K562 (cell line): ENCODE measurements at regions not wholly inside any gene's neighbourhood (a gene's known extent, or its start where the extent isn't known, plus 50 kb on each side); places are given as distances from the start of the nearest gene placed in this dataset.

ENCODE experiments used
- ATAC-seq: fragments of 200-7000 bp; cut with Tn5 transposase; 3 replicates; pipeline ENCODE4 v1.9.1; 2020; ENCODE audit warnings: moderate library complexity
- BruUV-seq: library from RNA; stranded (reverse); fragments of 400-500 nt; replicated peaks from 2 replicates; lab custom pipeline; 2021; lab: Mats Ljungman, UMichigan
- CTCF ChIA-PET: fragments of 300-600 bp; formaldehyde crosslinking; extraction: SDS; loops from one replicate; lab custom pipeline; 2021; ENCODE audit warnings: low intra/inter-chr PET ratio; lab: Yijun Ruan, JAX
- POLR2A ChIA-PET: fragments of 300-600, 350-650 bp; sonication (Branson Sonifier 250); formaldehyde crosslinking; extraction: SDS; loops from one replicate; lab custom pipeline; 2021; ENCODE audit warnings: antibody characterized with exemption, inconsistent platforms; lab: Yijun Ruan, JAX
- DNase-seq, 4 experiments: peaks; one replicate each; pipeline versions ENCODE4 v3.0.0 to v3.0.0-alpha.2; 2011 to 2018; ENCODE audit warnings: low spot score in 3 of 4, mixed read lengths in 3 of 4; ENCODE audit errors: extremely low read depth in 1 of 4
- FAIRE-seq: peaks from 2 replicates; lab custom pipeline; 2011; peaks lifted over from hg19 to GRCh38; lab: Jason Lieb, UNC
- H2AFZ ChIP-seq: 2 replicates; pipeline ENCODE4 v1.6.0; 2011; ENCODE audit warnings: low read depth, low read length, control low read depth, inconsistent platforms
- H3K27ac ChIP-seq: fragments of 200-600 bp; 3 replicates; pipeline ENCODE4 v1.8.0; 2011; ENCODE audit warnings: low read depth, mild to moderate bottlenecking, control low read depth, inconsistent platforms, low read length, moderate library complexity, mixed read lengths; ENCODE audit errors: extremely low read depth
- H3K27me3 ChIP-seq, 2 experiments: fragments of 300-600 bp in 1 of 2; 2 replicates in 1 of 2; 3 replicates in 1 of 2; pipeline versions ENCODE4 v1.6.0 to v1.8.0; 2011; ENCODE audit warnings: inconsistent platforms in 2 of 2, low read length in 2 of 2, mild to moderate bottlenecking in 1 of 2, mixed read lengths in 1 of 2, moderate library complexity in 1 of 2; ENCODE audit not compliant: control insufficient read depth in 2 of 2, insufficient read depth in 2 of 2
- H3K36me3 ChIP-seq: fragments of 300-600 bp; 3 replicates; pipeline ENCODE4 v1.8.0; 2011; ENCODE audit warnings: mild to moderate bottlenecking, low read length, inconsistent platforms; ENCODE audit not compliant: control insufficient read depth, insufficient read depth
- H3K4me1 ChIP-seq, 2 experiments: fragments of 200-600 bp in 1 of 2; replicated peaks in 1 of 2; 2 replicates in 1 of 2; 3 replicates in 1 of 2; pipeline versions ENCODE4 v1.5.1 to v1.8.0; 2011; ENCODE audit warnings: inconsistent platforms in 2 of 2, low read length in 2 of 2, mild to moderate bottlenecking in 1 of 2, mixed read lengths in 1 of 2, moderate library complexity in 1 of 2; ENCODE audit not compliant: control insufficient read depth in 2 of 2, insufficient read depth in 2 of 2
- H3K4me2 ChIP-seq: 2 replicates; pipeline ENCODE4 v1.6.1; 2011; ENCODE audit warnings: low read length, control low read depth, inconsistent platforms, mixed read lengths; ENCODE audit not compliant: insufficient read depth
- H3K4me3 ChIP-seq: fragments of 200-600 bp; sonication (generic), shearing (Covaris generic); 2 replicates; pipeline ENCODE4 v1.5.1; 2016; ENCODE audit warnings: control low read depth, inconsistent platforms
- H3K79me2 ChIP-seq: fragments of 200-600 bp; 3 replicates; pipeline ENCODE4 v1.8.0; 2011; ENCODE audit warnings: low read length, inconsistent platforms; ENCODE audit not compliant: control insufficient read depth, insufficient read depth
- H3K9ac ChIP-seq, 2 experiments: 2 replicates each; pipeline versions ENCODE4 v1.6.0 to v1.6.1; 2011; ENCODE audit warnings: low read depth in 2 of 2, low read length in 2 of 2, control low read depth in 1 of 2, inconsistent platforms in 1 of 2, mild to moderate bottlenecking in 1 of 2, mixed read lengths in 1 of 2; ENCODE audit not compliant: insufficient read depth in 1 of 2
- H3K9me1 ChIP-seq: one replicate; pipeline ENCODE4 v1.6.0; 2011; ENCODE audit warnings: inconsistent platforms, mild to moderate bottlenecking, low read length, moderate library complexity; ENCODE audit not compliant: control insufficient read depth, insufficient read depth
- H3K9me3 ChIP-seq: replicated peaks from 2 replicates; pipeline ENCODE4 v1.5.1; 2011; ENCODE audit warnings: low read depth, low read length, inconsistent platforms; ENCODE audit not compliant: control insufficient read depth, insufficient read depth
- H4K20me1 ChIP-seq: replicated peaks from 2 replicates; pipeline ENCODE4 v1.6.1; 2011; ENCODE audit warnings: low read length, inconsistent platforms, mixed read lengths; ENCODE audit not compliant: control insufficient read depth, insufficient read depth
- ERF ChIP-seq: fragments of 450-650 bp; formaldehyde crosslinking; IDR thresholded peaks from 2 replicates; pipeline ENCODE4 v1.4.0; 2020; ENCODE audit warnings: mild to moderate bottlenecking, mixed read lengths
- GATA2 ChIP-seq: sonication (generic); formaldehyde crosslinking; IDR thresholded peaks from 2 replicates; pipeline ENCODE4 v1.4.0; 2020; ENCODE audit warnings: mild to moderate bottlenecking, missing genetic modification reagents
- HBP1 ChIP-seq: fragments of 450-650 bp; formaldehyde crosslinking; IDR thresholded peaks from 2 replicates; pipeline ENCODE4 v1.4.0; 2022; ENCODE audit warnings: missing genetic modification characterization
- MLLT1 ChIP-seq, 2 experiments: fragments of 450-650 bp; IDR thresholded peaks; 2 replicates each; pipeline ENCODE4 v1.6.1; 2016
- NCOR1 ChIP-seq: fragments of 450-650 bp; IDR thresholded peaks from 2 replicates; pipeline ENCODE4 v1.6.1; 2016; ENCODE audit warnings: mild to moderate bottlenecking, moderate library complexity
- PCBP1 ChIP-seq: fragments of 200-400 bp; formaldehyde crosslinking; IDR thresholded peaks from 2 replicates; pipeline ENCODE4 v1.6.1; 2018; ENCODE audit warnings: mild to moderate bottlenecking, low read depth, low read length; ENCODE audit not compliant: poor library complexity, severe bottlenecking
- PHF20 ChIP-seq: fragments of 450-650 bp; IDR thresholded peaks from 2 replicates; pipeline ENCODE4 v1.6.1; 2018; ENCODE audit not compliant: partially characterized antibody
- POLR2G ChIP-seq: fragments of 200-400 bp; formaldehyde crosslinking; IDR thresholded peaks from 2 replicates; pipeline ENCODE4 v1.6.1; 2017; ENCODE audit warnings: low read depth, mild to moderate bottlenecking, antibody characterized with exemption, low read length, moderate library complexity
- SMC3 ChIP-seq: conservative IDR thresholded peaks from 2 replicates; pipeline ENCODE4 v1.6.1; 2011; ENCODE audit warnings: low read depth, low read length, improper control_type of control experiment; ENCODE audit not compliant: insufficient read depth
- ZFX ChIP-seq: sonication (generic); formaldehyde crosslinking; IDR thresholded peaks from 2 replicates; pipeline ENCODE4 v1.8.0; 2022; ENCODE audit warnings: mild to moderate bottlenecking, missing genetic modification reagents, moderate library complexity
- ZNF436 ChIP-seq: fragments of 250-450, 450-650 bp; sonication (Bioruptor Pico); formaldehyde crosslinking; IDR thresholded peaks from 2 replicates; pipeline ENCODE4 v1.7.0; 2020; ENCODE audit warnings: mild to moderate bottlenecking
- WGBS: fragments of 100-300 bp; shearing (Covaris generic); methylation state at CpG from one replicate; pipeline ENCODE4 v1.1.6; 2016; ENCODE audit warnings: low coverage, mixed read lengths; ENCODE audit not compliant: insufficient coverage; ENCODE audit errors: missing lambda C conversion rate; 5-methylcytosine and 5-hydroxymethylcytosine counted together
- in situ Hi-C: fragments of 300-500 bp; cut with MboI; formaldehyde crosslinking; loops from 4 replicates; pipeline ENCODE4 v1.15.0; 2018; ENCODE audit warnings: inconsistent platforms, mixed read lengths
- intact Hi-C: fragments of 100-400 bp; cut with micrococcal nuclease; formaldehyde crosslinking; loops from 2 replicates; pipeline ENCODE4 v1.14.2; 2022

- CTCF ChIA-PET: no interaction called here
- Histone ChIP-seq H3K4me1 (no peaks in the 10 kb centered on the region), H3K36me3 (no peaks in the 10 kb centered on the region), H3K4me3 (no peak overlapping the region), H3K9me3 (no peaks in the 10 kb centered on the region), H3K9ac (no peak overlapping the region), H3K4me2 (no peak overlapping the region), H3K27ac (no peak overlapping the region), H3K9me1 (no peaks in the 10 kb centered on the region), H3K79me2 (no peaks in the 10 kb centered on the region), H3K27me3 (no peaks in the 10 kb centered on the region), H2AFZ (no peak overlapping the region), H4K20me1 (no peaks in the 10 kb centered on the region)
- FAIRE-seq: no peak
- no peak for DNase-seq
- 0% methylated on average over 1 of the region's 1 CpG for WGBS
- no peak for ATAC-seq
- in situ Hi-C loops: no loop called here
- POLR2A ChIA-PET: no interaction called here
- intact Hi-C loops: no loop called here
- BruUV-seq: no TSS peak
- TF ChIP-seq PCBP1 (no peak), SMC3 (no peak), MLLT1 (IDR thresholded peaks at IDR 0.05) (no peak), ERF (no peak), POLR2G (no peak), ZNF436 (CRISPR knock-in tag) (no peak), PHF20 (no peak), HBP1 (CRISPR knock-in tag) (no peak), ZFX (CRISPR knock-in tag) (no peak), NCOR1 (no peak), GATA2 (no peak)
Observed at GRCh38 chr10:130345728-130346127, 209.5 kb downstream of the GLRX3 start.
